ENCODE measurements at regions not wholly inside any gene's neighbourhood (a gene's known extent, or its start where the extent isn't known, plus 50 kb on each side); places are given as distances from the start of the nearest gene placed in this dataset.

GRCh38 chr7:52720856-52721255, 314.6 kb upstream of the POM121L12 start:
- no peak for TF ChIP-seq CTCF (IDR thresholded peaks at IDR 0.05; ENCODE audit: insufficient read depth, low read depth, low read length, missing control alignments)
- DNase-seq (ENCODE audit: low read depth), result no peak

GRCh38 chr7:52719677-52720076, 315.8 kb upstream of the POM121L12 start:
- no peak for DNase-seq (ENCODE audit: low read depth)
- no peak overlapping the region for H3K4me3 ChIP-seq (ENCODE audit: low read length)
- TF ChIP-seq CTCF (IDR thresholded peaks at IDR 0.05; ENCODE audit: insufficient read depth, low read depth, low read length, missing control alignments), result no peak

More at GRCh38 chr7:52720856-52721255, 314.6 kb upstream of the POM121L12 start:
- H3K4me3 ChIP-seq (ENCODE audit: low read length), result no peak overlapping the region

- no peak overlapping the region for H3K4me3 ChIP-seq (ENCODE audit: low read length)
- no peak for TF ChIP-seq CTCF (IDR thresholded peaks at IDR 0.05; ENCODE audit: insufficient read depth, low read depth, low read length, missing control alignments)
These were observed 319.7 kb upstream of the POM121L12 start for GRCh38 chr7:52715701-52716100.

GRCh38 chr7:52712938-52713337, 322.5 kb upstream of the POM121L12 start:
- DNase-seq (ENCODE audit: low read depth), result no peak
- TF ChIP-seq CTCF (IDR thresholded peaks at IDR 0.05; ENCODE audit: insufficient read depth, low read depth, low read length, missing control alignments), result no peak
- H3K4me3 ChIP-seq (ENCODE audit: low read length), result no peak overlapping the region

More at GRCh38 chr7:52715701-52716100, 319.7 kb upstream of the POM121L12 start:
- no peak for DNase-seq (ENCODE audit: low read depth)

- no peak overlapping the region for H3K4me3 ChIP-seq (ENCODE audit: low read length)
- no peak for TF ChIP-seq CTCF (IDR thresholded peaks at IDR 0.05; ENCODE audit: insufficient read depth, low read depth, low read length, missing control alignments)
- DNase-seq (ENCODE audit: low read depth), result no peak
These were observed 323.5 kb upstream of the POM121L12 start for GRCh38 chr7:52711951-52712350.

- DNase-seq (ENCODE audit: low read depth), result no peak
- no peak for TF ChIP-seq CTCF (IDR thresholded peaks at IDR 0.05; ENCODE audit: insufficient read depth, low read depth, low read length, missing control alignments)
- no peak overlapping the region for H3K4me3 ChIP-seq (ENCODE audit: low read length)
These were observed 326.6 kb upstream of the POM121L12 start for GRCh38 chr7:52708846-52709245.

- H3K4me3 ChIP-seq (ENCODE audit: low read length), result no peak overlapping the region
- TF ChIP-seq CTCF (IDR thresholded peaks at IDR 0.05; ENCODE audit: insufficient read depth, low read depth, low read length, missing control alignments), result no peak
- peak; percentile 36 for DNase-seq (ENCODE audit: low read depth)
These were observed 329.7 kb upstream of the POM121L12 start for GRCh38 chr7:52705768-52706167.

Measured in epithelial cell of esophagus (primary cell).